HCT116 (cell line): ENCODE measurements at regions not wholly inside any gene's neighbourhood (a gene's known extent, or its start where the extent isn't known, plus 50 kb on each side); places are given as distances from the start of the nearest gene placed in this dataset.

Experiments used
- ATAC-seq: fragments of 200-7000 bp; cut with Tn5 transposase; 2 replicates; pipeline ENCODE4 v1.9.1; 2020; ENCODE audit warnings: mild to moderate bottlenecking, moderate library complexity
- BruUV-seq: library from RNA; stranded (reverse); fragments of 400-500 nt; replicated peaks from 2 replicates; lab custom pipeline; 2021; lab: Mats Ljungman, UMichigan
- CTCF ChIA-PET: fragments of 300-600 bp; sonication (Branson Sonifier 250); formaldehyde crosslinking; loops from one replicate; lab custom pipeline; 2021; ENCODE audit warnings: antibody characterized with exemption; lab: Charles Lee
- POLR2A ChIA-PET: fragments of 300-600, 350-600 bp; sonication (Branson Sonifier 250); formaldehyde crosslinking; loops from one replicate; lab custom pipeline; 2021; ENCODE audit warnings: antibody characterized with exemption; lab: Charles Lee
- RAD21 ChIA-PET, 2 experiments: fragments of 300-600 bp; sonication (Branson Sonifier 250); formaldehyde crosslinking; loops; one replicate each; lab custom pipeline; 2023; ENCODE audit warnings: low total read pairs in 2 of 2; ENCODE audit not compliant: uncharacterized antibody in 2 of 2, unreplicated experiment in 2 of 2, low non-redundant PET in 1 of 2; lab: Charles Lee
- DNase-seq: peaks from one replicate; pipeline ENCODE4 v3.0.0-alpha.2; 2010; ENCODE audit warnings: low read depth, low spot score
- H2AFZ ChIP-seq: fragments of 200-600 bp; shearing (Covaris generic), sonication (generic); 2 replicates; pipeline ENCODE4 v1.6.1; 2017; ENCODE audit warnings: low read depth, mixed run types, mixed read lengths, antibody characterized with exemption, low read length; ENCODE audit not compliant: poor library complexity, severe bottlenecking
- H3K27ac ChIP-seq: 2 replicates; pipeline ENCODE4 v1.5.1; 2012; ENCODE audit warnings: low read depth, low read length
- H3K27me3 ChIP-seq: fragments of 200-600 bp; sonication (generic); 2 replicates; pipeline ENCODE4 v1.6.1; 2016; ENCODE audit warnings: mixed run types, low read length, mixed read lengths; ENCODE audit not compliant: insufficient read depth
- H3K36me3 ChIP-seq, 2 experiments: fragments of 200-500 bp in 1 of 2; fragments of 200-600 bp in 1 of 2; sonication (Bioruptor generic) in 1 of 2; sonication (generic) in 1 of 2; 2 replicates each; pipeline versions ENCODE4 v1.5.1 to v1.6.1; 2014 to 2016; ENCODE audit warnings: low read length in 2 of 2, inconsistent platforms in 1 of 2, mixed read lengths in 1 of 2, mixed run types in 1 of 2; ENCODE audit not compliant: insufficient read depth in 2 of 2, control insufficient read depth in 1 of 2
- H3K4me1 ChIP-seq, 2 experiments: fragments of 200-600 bp in 1 of 2; sonication (generic) in 1 of 2; 2 replicates each; pipeline versions ENCODE4 v1.5.1 to v1.6.1; 2012 to 2017; ENCODE audit warnings: low read length in 2 of 2, inconsistent platforms in 1 of 2, mild to moderate bottlenecking in 1 of 2, mixed read lengths in 1 of 2, mixed run types in 1 of 2, moderate library complexity in 1 of 2; ENCODE audit not compliant: insufficient read depth in 2 of 2, control insufficient read depth in 1 of 2
- H3K4me2 ChIP-seq: fragments of 200-600 bp; sonication (generic); 2 replicates; pipeline ENCODE4 v1.6.1; 2017; ENCODE audit warnings: mixed run types, low read length, mixed read lengths
- H3K4me3 ChIP-seq, 2 experiments: fragments of 200-600 bp in 1 of 2; sonication (generic) in 1 of 2; replicated peaks in 1 of 2; 2 replicates each; pipeline ENCODE4 v1.5.1; 2011 to 2016; ENCODE audit warnings: low read length in 2 of 2, control low read depth in 1 of 2, low read depth in 1 of 2, mild to moderate bottlenecking in 1 of 2, mixed read lengths in 1 of 2, mixed run types in 1 of 2
- H3K79me2 ChIP-seq: fragments of 200-600 bp; sonication (generic); 2 replicates; pipeline ENCODE4 v1.6.1; 2017; ENCODE audit warnings: mild to moderate bottlenecking, mixed run types, low read length, moderate library complexity, mixed read lengths; ENCODE audit not compliant: insufficient read depth
- H3K9ac ChIP-seq: fragments of 200-600 bp; sonication (generic); 2 replicates; pipeline ENCODE4 v1.6.1; 2016; ENCODE audit warnings: low read length, mixed read lengths
- H3K9me2 ChIP-seq: fragments of 200-600 bp; sonication (generic), shearing (Covaris generic); 2 replicates; pipeline ENCODE4 v1.6.1; 2017; ENCODE audit warnings: mixed run types, mild to moderate bottlenecking, moderate library complexity; ENCODE audit not compliant: insufficient read depth
- H3K9me3 ChIP-seq, 2 experiments: fragments of 200-500 bp in 1 of 2; fragments of 200-600 bp in 1 of 2; sonication (Bioruptor generic) in 1 of 2; sonication (generic) in 1 of 2; 2 replicates each; pipeline ENCODE4 v1.6.1; 2014 to 2017; ENCODE audit warnings: low read length in 2 of 2, mixed read lengths in 2 of 2, inconsistent platforms in 1 of 2, low read depth in 1 of 2, mild to moderate bottlenecking in 1 of 2, mixed run types in 1 of 2, moderate library complexity in 1 of 2; ENCODE audit not compliant: control insufficient read depth in 1 of 2, insufficient read depth in 1 of 2
- H4K20me1 ChIP-seq: fragments of 200-600 bp; sonication (generic), shearing (Covaris generic); 2 replicates; pipeline ENCODE4 v1.6.1; 2017; ENCODE audit warnings: mixed run types, mild to moderate bottlenecking, moderate library complexity; ENCODE audit not compliant: insufficient read depth
- ATF3 ChIP-seq: IDR thresholded peaks from 2 replicates; pipeline ENCODE4 v1.6.1; 2012
- CEBPB ChIP-seq: IDR thresholded peaks from 2 replicates; pipeline ENCODE4 v1.6.1; 2012; ENCODE audit warnings: low read depth
- CTCF ChIP-seq, 3 experiments: fragments of 200-600 bp in 1 of 3; sonication (generic) in 1 of 3; IDR thresholded peaks in 2 of 3; conservative IDR thresholded peaks in 1 of 3; 2 replicates each; pipeline ENCODE4 v1.5.1; 2012 to 2017; ENCODE audit warnings: low read depth in 2 of 3, low read length in 2 of 3, antibody characterized with exemption in 1 of 3, borderline replicate concordance in 1 of 3, control low read depth in 1 of 3, mild to moderate bottlenecking in 1 of 3, mixed read lengths in 1 of 3, mixed run types in 1 of 3, moderate library complexity in 1 of 3; ENCODE audit not compliant: insufficient read depth in 1 of 3
- EGR1 ChIP-seq: IDR thresholded peaks from 2 replicates; pipeline ENCODE4 v1.6.1; 2012; ENCODE audit warnings: low read depth
- ELF1 ChIP-seq: IDR thresholded peaks from 2 replicates; pipeline ENCODE4 v1.6.1; 2012; ENCODE audit warnings: low read depth, borderline replicate concordance
- EZH2 ChIP-seq: fragments of 200-600 bp; sonication (generic); IDR thresholded peaks from 2 replicates; pipeline ENCODE4 v1.6.1; 2017; ENCODE audit warnings: antibody characterized with exemption, mixed run types
- EZH2phosphoT487 ChIP-seq: fragments of 200-600 bp; IDR thresholded peaks from 2 replicates; pipeline ENCODE4 v1.6.1; 2018; ENCODE audit warnings: antibody characterized with exemption, borderline replicate concordance
- FOSL1 ChIP-seq: IDR thresholded peaks from 2 replicates; pipeline ENCODE4 v1.6.1; 2012; ENCODE audit warnings: low read depth
- JUND ChIP-seq: IDR thresholded peaks from 2 replicates; pipeline ENCODE4 v1.6.1; 2012
- POLR2A ChIP-seq: IDR thresholded peaks from 2 replicates; pipeline ENCODE4 v1.7.0; 2011; ENCODE audit warnings: borderline replicate concordance; ENCODE audit not compliant: insufficient read depth, insufficient read length; ENCODE audit errors: extremely low read depth
- POLR2AphosphoS5 ChIP-seq: IDR thresholded peaks from 2 replicates; pipeline ENCODE4 v1.6.1; 2011; ENCODE audit warnings: mild to moderate bottlenecking, low read depth, low read length, moderate library complexity
- RAD21 ChIP-seq: IDR thresholded peaks from 2 replicates; pipeline ENCODE4 v1.6.1; 2012; ENCODE audit warnings: low read depth, mild to moderate bottlenecking
- SIN3A ChIP-seq: IDR thresholded peaks from 2 replicates; pipeline ENCODE4 v1.6.1; 2012; ENCODE audit warnings: low read depth
- SP1 ChIP-seq: IDR thresholded peaks from 2 replicates; pipeline ENCODE4 v1.6.1; 2012; ENCODE audit warnings: low read depth
- YY1 ChIP-seq: IDR thresholded peaks from 2 replicates; pipeline ENCODE4 v1.6.1; 2011; ENCODE audit warnings: low read length, low read depth, moderate library complexity, mild to moderate bottlenecking; ENCODE audit not compliant: insufficient replicate concordance; ENCODE audit errors: extremely low read depth
- ZBTB33 ChIP-seq: IDR thresholded peaks from 2 replicates; pipeline ENCODE4 v1.6.1; 2011; ENCODE audit warnings: mild to moderate bottlenecking, low read length, moderate library complexity; ENCODE audit not compliant: insufficient replicate concordance; ENCODE audit errors: extremely low read depth
- ZFX ChIP-seq: fragments of 450-650 bp; IDR thresholded peaks from 2 replicates; pipeline ENCODE4 v1.6.1; 2017
- ZNF274 ChIP-seq: fragments of 200-500 bp; sonication (Bioruptor generic); IDR thresholded peaks from 2 replicates; pipeline ENCODE4 v1.6.1; 2014; ENCODE audit warnings: mild to moderate bottlenecking, low read depth, low read length, inconsistent platforms
- intact Hi-C: fragments of 100-400 bp; cut with micrococcal nuclease; formaldehyde crosslinking; loops from 2 replicates; pipeline ENCODE4 v1.10.0; 2022
- TF ChIP-seq, protein P1 (sequence below): IDR thresholded peaks from 2 replicates; pipeline ENCODE4 v1.6.1; 2012

DNA sequence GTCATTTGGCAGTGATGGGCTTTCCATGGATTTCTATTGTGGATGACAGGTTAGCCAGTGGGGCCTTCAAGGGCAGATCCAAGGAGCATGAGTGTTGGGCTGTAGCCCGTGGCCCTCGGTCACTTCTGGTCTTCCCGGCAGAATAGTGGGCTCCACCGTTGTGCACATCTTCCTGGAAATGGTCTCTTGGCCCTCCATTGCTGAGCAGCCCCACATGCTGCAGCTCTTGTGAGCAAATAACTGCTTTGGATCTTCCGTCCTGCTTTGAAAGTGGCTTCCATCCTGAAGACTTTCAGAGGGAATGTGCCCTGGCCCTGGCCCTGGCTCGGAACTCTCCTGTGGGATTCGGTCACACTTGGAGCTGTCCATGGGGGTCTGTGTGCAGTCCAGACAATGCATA lies 102.8 kb downstream of the SNRPN start:
- Histone ChIP-seq H2AFZ (no peak overlapping the region), H3K9me2 (no peaks in the 10 kb centered on the region), H3K4me1 (no peaks in the 10 kb centered on the region), H3K27me3 (no peaks in the 10 kb centered on the region), H3K4me3 (no peak overlapping the region), H4K20me1 (no peaks in the 10 kb centered on the region), H3K27ac (no peak overlapping the region), H3K9ac (no peak overlapping the region), H3K79me2 (no peaks in the 10 kb centered on the region), H3K9me3 (peaks cover 6 to 66% of the 10 kb centered on the region in 2 experiments; a peak in 2 of 4 replicates), H3K36me3 (no peaks in the 10 kb centered on the region), H3K4me2 (no peak overlapping the region)
- intact Hi-C loops = no loop called here
- DNase-seq = no peak
- POLR2A ChIA-PET = no interaction called here
- ATAC-seq = no peak
- RAD21 ChIA-PET = no interaction called here
- TF ChIP-seq CEBPB (no peak), RAD21 (no peak), POLR2AphosphoS5 (no peak), ZBTB33 (no peak), SIN3A (no peak), YY1 (no peak), EGR1 (no peak), FOSL1 (no peak), ZNF274 (no peak), ELF1 (no peak), ZFX (no peak), EZH2phosphoT487 (no peak), POLR2A (no peak), CTCF (IDR thresholded peaks at IDR 0.05 in 2 of 3, conservative IDR thresholded peaks at IDR 0.05 in 1 of 3; ENCODE audit: borderline replicate concordance in 1 of 3, insufficient read depth in 1 of 3, low read depth in 2 of 3, low read length in 2 of 3) (no peak), ATF3 (no peak), SP1 (no peak), EZH2 (no peak), JUND (no peak)
- TF ChIP-seq, protein P1, sequence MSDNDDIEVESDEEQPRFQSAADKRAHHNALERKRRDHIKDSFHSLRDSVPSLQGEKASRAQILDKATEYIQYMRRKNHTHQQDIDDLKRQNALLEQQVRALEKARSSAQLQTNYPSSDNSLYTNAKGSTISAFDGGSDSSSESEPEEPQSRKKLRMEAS = no peak
- BruUV-seq = no TSS peak
- CTCF ChIA-PET = no interaction called here
